GM23338 (cell line): ENCODE measurements at regions not wholly inside any gene's neighbourhood (a gene's known extent, or its start where the extent isn't known, plus 50 kb on each side); places are given as distances from the start of the nearest gene placed in this dataset.
"Not testable (repeated sequence)": the region's sequence is repeated elsewhere in the genome, so short reads cannot be mapped to it uniquely, and the experiment has no call there.

Experiments used
- ATAC-seq: fragments of 200-7000 bp; cut with Tn5 transposase; 3 replicates; pipeline ENCODE4 v1.9.1; 2020
- DNase-seq: peaks from one replicate; pipeline ENCODE4 v3.0.0-alpha.2; 2015; ENCODE audit warnings: low spot score
- H2AFZ ChIP-seq: fragments of 200-600 bp; sonication (generic); 2 replicates; pipeline ENCODE4 v1.8.0; 2016; ENCODE audit warnings: antibody characterized with exemption, mild to moderate bottlenecking, moderate library complexity
- H3F3A ChIP-seq: fragments of 200-600 bp; sonication (generic); replicated peaks from 2 replicates; pipeline ENCODE4 v1.8.0; 2017; ENCODE audit warnings: antibody characterized with exemption, mixed run types, low read depth
- H3K27ac ChIP-seq: fragments of 200-600 bp; sonication (generic); 2 replicates; pipeline ENCODE4 v1.6.1; 2016; ENCODE audit warnings: low read depth
- H3K27me3 ChIP-seq: fragments of 200-600 bp; sonication (generic); 2 replicates; pipeline ENCODE4 v1.8.0; 2016; ENCODE audit warnings: mild to moderate bottlenecking, mixed run types, moderate library complexity; ENCODE audit not compliant: insufficient read depth
- H3K36me3 ChIP-seq: fragments of 200-600 bp; sonication (generic); 2 replicates; pipeline ENCODE4 v1.8.0; 2016; ENCODE audit warnings: mild to moderate bottlenecking; ENCODE audit not compliant: insufficient read depth
- H3K4me1 ChIP-seq: fragments of 200-600 bp; sonication (generic); 2 replicates; pipeline ENCODE4 v1.8.0; 2016; ENCODE audit warnings: mild to moderate bottlenecking, moderate library complexity; ENCODE audit not compliant: insufficient read depth
- H3K4me2 ChIP-seq: fragments of 200-600 bp; sonication (generic); 2 replicates; pipeline ENCODE4 v1.7.1; 2017; ENCODE audit warnings: mixed run types
- H3K4me3 ChIP-seq: fragments of 200-600 bp; sonication (generic); 2 replicates; pipeline ENCODE4 v1.6.1; 2016; ENCODE audit warnings: mixed run types
- H3K79me2 ChIP-seq: fragments of 200-600 bp; sonication (generic); replicated peaks from 2 replicates; pipeline ENCODE4 v1.8.0; 2017; ENCODE audit warnings: mild to moderate bottlenecking; ENCODE audit not compliant: insufficient read depth
- H3K9me2 ChIP-seq: fragments of 200-600 bp; sonication (generic); 2 replicates; pipeline ENCODE4 v1.8.0; 2017; ENCODE audit not compliant: insufficient read depth
- H4K20me1 ChIP-seq: fragments of 200-600 bp; sonication (generic); replicated peaks from 2 replicates; pipeline ENCODE4 v1.8.0; 2017; ENCODE audit warnings: mild to moderate bottlenecking; ENCODE audit not compliant: insufficient read depth
- H3K27ac Mint-ChIP-seq: 2 replicates; pipeline ENCODE4 v1.8.0; 2020; ENCODE audit warnings: inconsistent platforms, mild to moderate bottlenecking, moderate library complexity, mixed read lengths
- H3K27me3 Mint-ChIP-seq: 3 replicates; pipeline ENCODE4 v1.8.0; 2022; ENCODE audit warnings: low read depth, mild to moderate bottlenecking, moderate library complexity, mixed read lengths, inconsistent platforms; ENCODE audit not compliant: insufficient read depth, poor library complexity
- H3K36me3 Mint-ChIP-seq: 3 replicates; pipeline ENCODE4 v1.8.0; 2021; ENCODE audit warnings: low read depth, mild to moderate bottlenecking, inconsistent platforms, moderate library complexity, mixed read lengths
- H3K4me1 Mint-ChIP-seq: 3 replicates; pipeline ENCODE4 v1.8.0; 2020; ENCODE audit warnings: mild to moderate bottlenecking, inconsistent platforms, mixed read lengths
- H3K4me3 Mint-ChIP-seq: 3 replicates; pipeline ENCODE4 v1.8.0; 2021; ENCODE audit warnings: moderate library complexity, mild to moderate bottlenecking, inconsistent platforms, mixed read lengths
- H3K9me3 Mint-ChIP-seq: 3 replicates; pipeline ENCODE4 v1.8.0; 2020; ENCODE audit warnings: moderate library complexity, mild to moderate bottlenecking, inconsistent platforms, mixed read lengths
- CREB1 ChIP-seq: fragments of 250-450 bp; sonication (Bioruptor Pico); IDR thresholded peaks from 2 replicates; pipeline ENCODE4 v1.5.0; 2020; ENCODE audit warnings: low read depth, mild to moderate bottlenecking, moderate library complexity
- CTCF ChIP-seq, 2 experiments: fragments of 200-600 bp in 1 of 2; sonication (generic) in 1 of 2; conservative IDR thresholded peaks; 2 replicates each; pipeline versions ENCODE4 v1.5.1 to v1.6.1; 2016 to 2017; ENCODE audit warnings: antibody characterized with exemption in 2 of 2, low read depth in 2 of 2, mild to moderate bottlenecking in 2 of 2, moderate library complexity in 1 of 2
- ETS1 ChIP-seq: IDR thresholded peaks from 2 replicates; pipeline ENCODE4 v1.6.1; 2016; ENCODE audit warnings: antibody characterized with exemption
- EZH2phosphoT487 ChIP-seq: fragments of 200-600 bp; sonication (generic); IDR thresholded peaks from one replicate; pipeline ENCODE4 v1.8.1; 2018; ENCODE audit warnings: antibody characterized with exemption; ENCODE audit not compliant: unreplicated experiment
- JUNB ChIP-seq: IDR thresholded peaks from one replicate; pipeline ENCODE4 v1.6.1; 2016; ENCODE audit warnings: antibody characterized with exemption; ENCODE audit not compliant: unreplicated experiment
- POLR2AphosphoS5 ChIP-seq: IDR thresholded peaks from 2 replicates; pipeline ENCODE4 v1.6.1; 2016; ENCODE audit warnings: antibody characterized with exemption, low read depth
- STAT1 ChIP-seq: IDR thresholded peaks from one replicate; pipeline ENCODE4 v1.6.1; 2016; ENCODE audit warnings: antibody characterized with exemption; ENCODE audit not compliant: unreplicated experiment
- ZNF114 ChIP-seq: fragments of 250-450 bp; sonication (Bioruptor Pico); IDR thresholded peaks from 2 replicates; pipeline ENCODE4 v1.5.0; 2020; ENCODE audit warnings: mild to moderate bottlenecking, moderate library complexity
- ZNF331 ChIP-seq: fragments of 250-450 bp; sonication (Bioruptor Pico); IDR thresholded peaks from 2 replicates; pipeline ENCODE4 v1.5.0; 2020; ENCODE audit warnings: low read depth, mild to moderate bottlenecking, moderate library complexity
- TF ChIP-seq, protein P1 (sequence below): IDR thresholded peaks from one replicate; pipeline ENCODE4 v1.6.1; 2018; ENCODE audit warnings: antibody characterized with exemption; ENCODE audit not compliant: unreplicated experiment

- Histone ChIP-seq H3K36me3 (no peaks in the 10 kb centered on the region), H3K4me1 (peaks cover 10% of the 10 kb centered on the region), H3K4me3 (no peak overlapping the region), H3K27ac (no peak overlapping the region), H3K79me2 (no peaks in the 10 kb centered on the region), H3K27me3 (no peaks in the 10 kb centered on the region), H2AFZ (no peak overlapping the region), H3K9me2 (peaks cover 7% of the 10 kb centered on the region), H4K20me1 (no peaks in the 10 kb centered on the region), H3K4me2 (no peak overlapping the region), H3F3A (no peaks in the 10 kb centered on the region)
- Mint-ChIP-seq H3K27me3 (peaks cover 2% of the 10 kb centered on the region), H3K4me3 (no peak overlapping the region), H3K9me3 (no peaks in the 10 kb centered on the region), H3K27ac (no peak overlapping the region), H3K4me1 (peaks cover 7% of the 10 kb centered on the region), H3K36me3 (peaks cover 9% of the 10 kb centered on the region; the same call in 1 of the 3 replicates)
- TF ChIP-seq POLR2AphosphoS5 (no peak), JUNB (no peak), STAT1 (no peak), CREB1 (CRISPR knock-in tag) (no peak)
- ATAC-seq (no peak), DNase-seq (no peak)
These were observed 247.2 kb downstream of the GJA1 start for GRCh38 chr6:121682666-121683065.

DNA sequence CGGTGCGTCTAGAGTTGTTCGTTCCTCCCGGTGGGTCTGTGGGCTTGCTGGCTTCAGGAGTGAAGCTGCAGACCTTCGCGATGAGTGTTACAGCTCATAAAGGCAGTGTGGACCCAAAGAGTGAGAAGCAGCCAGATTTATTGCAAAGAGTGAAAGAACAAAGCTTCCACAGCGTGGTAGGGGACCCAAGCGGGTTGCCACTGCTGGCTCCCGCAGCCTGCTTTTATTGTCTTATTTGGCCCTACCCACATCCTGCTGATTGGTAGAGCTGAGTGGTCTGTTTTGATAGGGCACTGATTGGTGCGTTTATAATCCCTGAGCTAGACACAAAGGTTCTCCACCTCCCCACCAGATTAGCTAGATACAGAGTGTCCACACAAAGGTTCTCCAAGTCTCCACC is 250.4 kb downstream of the GJA1 start:
- not testable (repeated sequence) for H3K36me3 ChIP-seq, H4K20me1 ChIP-seq, H3K4me3 ChIP-seq, H3K4me1 ChIP-seq, H3K27ac Mint-ChIP-seq, ATAC-seq, H3K9me3 Mint-ChIP-seq, H3K9me2 ChIP-seq, H3K4me3 Mint-ChIP-seq, H3K27me3 ChIP-seq, H2AFZ ChIP-seq, H3K4me2 ChIP-seq, H3K27ac ChIP-seq, H3K79me2 ChIP-seq, H3K4me1 Mint-ChIP-seq, H3F3A ChIP-seq, DNase-seq, H3K27me3 Mint-ChIP-seq, H3K36me3 Mint-ChIP-seq

- Histone ChIP-seq H3K4me3 (no peak overlapping the region), H3K27me3 (no peaks in the 10 kb centered on the region), H3K36me3 (no peaks in the 10 kb centered on the region), H2AFZ (peak overlapping the region; percentile 93), H3K27ac (no peak overlapping the region), H3K4me2 (no peak overlapping the region), H4K20me1 (no peaks in the 10 kb centered on the region), H3F3A (no peaks in the 10 kb centered on the region), H3K79me2 (no peaks in the 10 kb centered on the region), H3K9me2 (peaks cover 7% of the 10 kb centered on the region), H3K4me1 (no peaks in the 10 kb centered on the region)
- peaks cover 4% of the 10 kb centered on the region; the same call in 1 of the 3 replicates for H3K4me1 Mint-ChIP-seq
- peaks cover 2% of the 10 kb centered on the region for H3K27me3 Mint-ChIP-seq
- no peaks in the 10 kb centered on the region for H3K9me3 Mint-ChIP-seq
- no peak overlapping the region for H3K27ac Mint-ChIP-seq
- ATAC-seq (peak; percentile 81), DNase-seq (peak; percentile 63)
- peaks cover 9% of the 10 kb centered on the region; the same call in 1 of the 3 replicates for H3K36me3 Mint-ChIP-seq
- no peak overlapping the region for H3K4me3 Mint-ChIP-seq
- TF ChIP-seq ETS1 = no peak
- TF ChIP-seq ZNF331 (CRISPR knock-in tag) = no peak
- TF ChIP-seq CTCF (conservative IDR thresholded peaks at IDR 0.05; ENCODE audit: low read depth in 2 of 2) = no peak
- no peak for TF ChIP-seq CREB1 (CRISPR knock-in tag)
- TF ChIP-seq, protein P1, sequence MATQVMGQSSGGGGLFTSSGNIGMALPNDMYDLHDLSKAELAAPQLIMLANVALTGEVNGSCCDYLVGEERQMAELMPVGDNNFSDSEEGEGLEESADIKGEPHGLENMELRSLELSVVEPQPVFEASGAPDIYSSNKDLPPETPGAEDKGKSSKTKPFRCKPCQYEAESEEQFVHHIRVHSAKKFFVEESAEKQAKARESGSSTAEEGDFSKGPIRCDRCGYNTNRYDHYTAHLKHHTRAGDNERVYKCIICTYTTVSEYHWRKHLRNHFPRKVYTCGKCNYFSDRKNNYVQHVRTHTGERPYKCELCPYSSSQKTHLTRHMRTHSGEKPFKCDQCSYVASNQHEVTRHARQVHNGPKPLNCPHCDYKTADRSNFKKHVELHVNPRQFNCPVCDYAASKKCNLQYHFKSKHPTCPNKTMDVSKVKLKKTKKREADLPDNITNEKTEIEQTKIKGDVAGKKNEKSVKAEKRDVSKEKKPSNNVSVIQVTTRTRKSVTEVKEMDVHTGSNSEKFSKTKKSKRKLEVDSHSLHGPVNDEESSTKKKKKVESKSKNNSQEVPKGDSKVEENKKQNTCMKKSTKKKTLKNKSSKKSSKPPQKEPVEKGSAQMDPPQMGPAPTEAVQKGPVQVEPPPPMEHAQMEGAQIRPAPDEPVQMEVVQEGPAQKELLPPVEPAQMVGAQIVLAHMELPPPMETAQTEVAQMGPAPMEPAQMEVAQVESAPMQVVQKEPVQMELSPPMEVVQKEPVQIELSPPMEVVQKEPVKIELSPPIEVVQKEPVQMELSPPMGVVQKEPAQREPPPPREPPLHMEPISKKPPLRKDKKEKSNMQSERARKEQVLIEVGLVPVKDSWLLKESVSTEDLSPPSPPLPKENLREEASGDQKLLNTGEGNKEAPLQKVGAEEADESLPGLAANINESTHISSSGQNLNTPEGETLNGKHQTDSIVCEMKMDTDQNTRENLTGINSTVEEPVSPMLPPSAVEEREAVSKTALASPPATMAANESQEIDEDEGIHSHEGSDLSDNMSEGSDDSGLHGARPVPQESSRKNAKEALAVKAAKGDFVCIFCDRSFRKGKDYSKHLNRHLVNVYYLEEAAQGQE = no peak
- no peak for TF ChIP-seq EZH2phosphoT487
- no peak for TF ChIP-seq ZNF114 (CRISPR knock-in tag)
These were observed 251.2 kb downstream of the GJA1 start for GRCh38 chr6:121686611-121687023.
